T-helper 17 cell (primary cell): ENCODE measurements at regions not wholly inside any gene's neighbourhood (a gene's known extent, or its start where the extent isn't known, plus 50 kb on each side); places are given as distances from the start of the nearest gene placed in this dataset.

ENCODE experiments used
- ATAC-seq: fragments of 150-1000 bp; cut with Tn5 transposase; 2 replicates; pipeline ENCODE4 v1.10.0; 2021; ENCODE audit warnings: mild to moderate bottlenecking, moderate library complexity
- DNase-seq, 3 donors: peaks; one replicate each; pipeline versions ENCODE4 v3.0.0 to v3.0.0-alpha.2; 2020 to 2021
- H3K9me3 ChIP-seq: one replicate; pipeline ENCODE4 v1.7.0; 2013; ENCODE audit warnings: low read length, mild to moderate bottlenecking; ENCODE audit not compliant: control insufficient read depth, poor library complexity, severe bottlenecking
- H3K27ac Mint-ChIP-seq: one replicate; pipeline ENCODE4 v1.8.0; 2022; ENCODE audit warnings: mild to moderate bottlenecking, moderate library complexity, mixed read lengths
- H3K27me3 Mint-ChIP-seq: one replicate; pipeline ENCODE4 v1.8.0; 2022; ENCODE audit warnings: mixed read lengths
- H3K36me3 Mint-ChIP-seq: one replicate; pipeline ENCODE4 v1.8.0; 2022; ENCODE audit warnings: low read depth, mixed read lengths
- H3K4me1 Mint-ChIP-seq: one replicate; pipeline ENCODE4 v1.8.0; 2022; ENCODE audit warnings: mild to moderate bottlenecking, mixed read lengths
- H3K4me3 Mint-ChIP-seq: one replicate; pipeline ENCODE4 v1.8.0; 2022; ENCODE audit warnings: mild to moderate bottlenecking, moderate library complexity, mixed read lengths

- H3K4me1 Mint-ChIP-seq = peaks cover 2% of the 10 kb centered on the region
- H3K9me3 ChIP-seq = no peaks in the 10 kb centered on the region
- H3K27ac Mint-ChIP-seq = no peak overlapping the region
- H3K36me3 Mint-ChIP-seq = peaks cover 3% of the 10 kb centered on the region
- DNase-seq (no peak), ATAC-seq (no peak)
- peaks cover 87% of the 10 kb centered on the region for H3K27me3 Mint-ChIP-seq
- H3K4me3 Mint-ChIP-seq = no peak overlapping the region
Observed at GRCh38 chr9:36748322-36748899, 175.7 kb downstream of the MELK start.

GRCh38 chr9:36749461-36749860 lies 176.8 kb downstream of the MELK start:
- no peak overlapping the region for H3K4me3 Mint-ChIP-seq
- H3K27me3 Mint-ChIP-seq = peaks cover 91% of the 10 kb centered on the region
- no peak overlapping the region for H3K27ac Mint-ChIP-seq
- H3K4me1 Mint-ChIP-seq = peaks cover 2% of the 10 kb centered on the region
- H3K36me3 Mint-ChIP-seq = peaks cover 3% of the 10 kb centered on the region
- no peaks in the 10 kb centered on the region for H3K9me3 ChIP-seq
- ATAC-seq (no peak), DNase-seq (no peak)

GRCh38 chr9:36750630-36751029 lies 177.9 kb downstream of the MELK start:
- Mint-ChIP-seq H3K4me3 (no peak overlapping the region), H3K27me3 (peaks cover 91% of the 10 kb centered on the region), H3K27ac (no peak overlapping the region), H3K36me3 (peaks cover 5% of the 10 kb centered on the region), H3K4me1 (peaks cover 2% of the 10 kb centered on the region)
- no peak for DNase-seq
- no peak for ATAC-seq
- H3K9me3 ChIP-seq = no peaks in the 10 kb centered on the region

GRCh38 chr9:36755019-36755418 lies 182.3 kb downstream of the MELK start:
- ATAC-seq (no peak), DNase-seq (no peak)
- peaks cover 2% of the 10 kb centered on the region for H3K4me1 Mint-ChIP-seq
- no peak overlapping the region for H3K27ac Mint-ChIP-seq
- peaks cover 2% of the 10 kb centered on the region for H3K36me3 Mint-ChIP-seq
- H3K27me3 Mint-ChIP-seq = peaks cover 90% of the 10 kb centered on the region
- no peak overlapping the region for H3K4me3 Mint-ChIP-seq
- H3K9me3 ChIP-seq = no peaks in the 10 kb centered on the region

GRCh38 chr9:36759141-36759540 lies 186.4 kb downstream of the MELK start:
- Mint-ChIP-seq H3K27ac (no peak overlapping the region), H3K27me3 (peaks cover 66% of the 10 kb centered on the region), H3K4me1 (no peaks in the 10 kb centered on the region), H3K36me3 (peaks cover 2% of the 10 kb centered on the region), H3K4me3 (no peak overlapping the region)
- ATAC-seq = no peak
- DNase-seq = no peak
- H3K9me3 ChIP-seq = no peaks in the 10 kb centered on the region

GRCh38 chr9:36759976-36760375 lies 187.3 kb downstream of the MELK start:
- no peak for ATAC-seq
- H3K36me3 Mint-ChIP-seq = peaks cover 2% of the 10 kb centered on the region
- no peak for DNase-seq
- H3K9me3 ChIP-seq = no peaks in the 10 kb centered on the region
- peaks cover 57% of the 10 kb centered on the region for H3K27me3 Mint-ChIP-seq
- H3K4me3 Mint-ChIP-seq = no peak overlapping the region
- no peak overlapping the region for H3K27ac Mint-ChIP-seq
- no peaks in the 10 kb centered on the region for H3K4me1 Mint-ChIP-seq

- H3K27me3 Mint-ChIP-seq = peaks cover 49% of the 10 kb centered on the region
- no peak overlapping the region for H3K4me3 Mint-ChIP-seq
- H3K36me3 Mint-ChIP-seq = no peaks in the 10 kb centered on the region
- no peaks in the 10 kb centered on the region for H3K4me1 Mint-ChIP-seq
- no peak overlapping the region for H3K27ac Mint-ChIP-seq
- H3K9me3 ChIP-seq = no peaks in the 10 kb centered on the region
- DNase-seq (no peak), ATAC-seq (no peak)
Observed at GRCh38 chr9:36760667-36761420, 188.1 kb downstream of the MELK start.

GRCh38 chr9:36762958-36763357 lies 190.3 kb downstream of the MELK start:
- Mint-ChIP-seq H3K4me3 (no peak overlapping the region), H3K27ac (no peak overlapping the region), H3K36me3 (no peaks in the 10 kb centered on the region), H3K27me3 (peaks cover 31% of the 10 kb centered on the region), H3K4me1 (no peaks in the 10 kb centered on the region)
- DNase-seq (no peak), ATAC-seq (no peak)
- H3K9me3 ChIP-seq = no peaks in the 10 kb centered on the region

- ATAC-seq (no peak), DNase-seq (no peak)
- no peaks in the 10 kb centered on the region for H3K9me3 ChIP-seq
- Mint-ChIP-seq H3K4me1 (no peaks in the 10 kb centered on the region), H3K36me3 (no peaks in the 10 kb centered on the region), H3K27ac (no peak overlapping the region), H3K4me3 (no peak overlapping the region), H3K27me3 (peaks cover 23% of the 10 kb centered on the region)
Observed at GRCh38 chr9:36763778-36764177, 191.1 kb downstream of the MELK start.

GRCh38 chr9:36764364-36765076 lies 191.8 kb downstream of the MELK start:
- Mint-ChIP-seq H3K4me1 (no peaks in the 10 kb centered on the region), H3K36me3 (no peaks in the 10 kb centered on the region), H3K27ac (no peak overlapping the region), H3K4me3 (no peak overlapping the region), H3K27me3 (peaks cover 20% of the 10 kb centered on the region)
- ATAC-seq (no peak), DNase-seq (no peak)
- H3K9me3 ChIP-seq = no peaks in the 10 kb centered on the region

GRCh38 chr9:36765077-36765390 lies 192.3 kb downstream of the MELK start:
- H3K4me3 Mint-ChIP-seq = no peak overlapping the region
- H3K9me3 ChIP-seq = no peaks in the 10 kb centered on the region
- H3K4me1 Mint-ChIP-seq = no peaks in the 10 kb centered on the region
- no peak overlapping the region for H3K27ac Mint-ChIP-seq
- ATAC-seq (no peak), DNase-seq (no peak)
- H3K36me3 Mint-ChIP-seq = no peaks in the 10 kb centered on the region
- peaks cover 20% of the 10 kb centered on the region for H3K27me3 Mint-ChIP-seq

GRCh38 chr9:36765468-36766341 lies 193.0 kb downstream of the MELK start:
- H3K4me3 Mint-ChIP-seq = no peak overlapping the region
- no peaks in the 10 kb centered on the region for H3K36me3 Mint-ChIP-seq
- no peaks in the 10 kb centered on the region for H3K9me3 ChIP-seq
- DNase-seq (peak; percentile 73 to 87 (median 79)), ATAC-seq (peak; percentile 100)
- peaks cover 18% of the 10 kb centered on the region for H3K27me3 Mint-ChIP-seq
- no peak overlapping the region for H3K27ac Mint-ChIP-seq
- H3K4me1 Mint-ChIP-seq = no peaks in the 10 kb centered on the region

- DNase-seq (no peak), ATAC-seq (no peak)
- no peaks in the 10 kb centered on the region for H3K9me3 ChIP-seq
- Mint-ChIP-seq H3K27ac (no peak overlapping the region), H3K36me3 (peaks cover 2% of the 10 kb centered on the region), H3K4me3 (no peak overlapping the region), H3K4me1 (no peaks in the 10 kb centered on the region), H3K27me3 (peaks cover 35% of the 10 kb centered on the region)
Observed at GRCh38 chr9:36768677-36769076, 196.0 kb downstream of the MELK start.
